CD1c-positive myeloid dendritic cell (primary cell): ENCODE measurements at regions not wholly inside any gene's neighbourhood (a gene's known extent, or its start where the extent isn't known, plus 50 kb on each side); places are given as distances from the start of the nearest gene placed in this dataset.

Experiments
- DNase-seq: peaks from one replicate; pipeline ENCODE4 v3.0.0-alpha.2; 2016; ENCODE audit errors: extremely low spot score

DNA sequence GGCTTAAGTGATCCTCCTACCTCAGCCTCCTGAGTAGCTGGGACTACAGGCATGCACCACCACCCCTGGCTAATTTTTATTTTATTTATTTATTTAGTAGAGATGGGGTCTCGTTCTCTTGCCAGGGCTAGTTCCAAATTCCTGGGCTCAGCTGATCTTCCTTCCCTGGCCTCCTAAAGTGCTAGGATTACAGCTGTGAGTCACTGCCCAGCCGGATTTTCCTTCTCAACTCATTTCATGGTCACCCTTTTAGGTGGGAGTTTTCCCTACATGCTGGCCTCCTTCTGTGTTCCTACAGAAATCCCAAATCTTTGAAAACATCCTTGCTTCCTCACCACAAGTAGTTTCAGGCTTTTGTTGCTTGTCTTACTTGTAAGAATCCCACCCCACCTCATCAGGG is 102.1 kb upstream of the SIAH1 start:
- DNase-seq, result no peak

DNA sequence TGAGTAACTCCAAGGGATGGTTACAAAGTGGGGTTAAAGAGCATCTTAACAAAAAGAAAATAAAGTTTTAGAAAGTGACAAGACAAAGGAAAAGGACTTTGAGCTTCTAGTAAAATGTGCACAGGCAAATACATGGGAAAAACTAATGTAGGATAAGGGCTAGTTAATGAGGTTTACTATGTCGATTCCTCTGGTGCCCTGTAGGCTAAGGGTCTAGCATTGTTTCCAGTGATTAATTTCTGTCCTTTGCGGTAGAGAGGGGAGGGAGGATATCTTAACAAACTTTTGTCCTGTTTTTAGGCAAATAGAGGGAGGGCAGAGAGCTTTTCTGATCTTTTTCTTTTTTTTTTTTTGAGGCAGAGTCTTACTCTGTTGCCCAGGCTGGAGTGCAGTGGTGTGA is 96.6 kb upstream of the SIAH1 start:
- DNase-seq, result no peak

DNA sequence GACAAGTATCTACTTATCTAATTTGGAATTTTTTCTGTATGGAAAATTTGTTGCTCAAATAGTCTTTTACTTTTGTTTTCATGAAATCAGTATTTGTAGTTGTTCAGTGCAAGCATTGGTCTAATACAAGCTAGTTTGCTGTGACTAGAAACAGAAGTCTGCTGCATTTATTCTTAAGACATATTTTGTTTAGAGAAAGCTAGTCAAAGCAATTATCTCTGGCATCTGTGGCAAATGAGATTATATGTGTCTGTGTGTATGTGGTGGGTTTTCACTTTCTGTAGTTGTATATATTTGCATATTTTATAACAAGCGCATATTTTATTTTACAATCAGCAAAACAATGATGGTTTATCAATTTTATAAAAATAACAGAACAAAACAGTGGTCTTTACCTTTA is 96.0 kb upstream of the SIAH1 start:
- DNase-seq, result no peak

GRCh38 chr16:48479955-48480354 is 94.7 kb upstream of the SIAH1 start:
- DNase-seq, result peak; percentile 20

DNA sequence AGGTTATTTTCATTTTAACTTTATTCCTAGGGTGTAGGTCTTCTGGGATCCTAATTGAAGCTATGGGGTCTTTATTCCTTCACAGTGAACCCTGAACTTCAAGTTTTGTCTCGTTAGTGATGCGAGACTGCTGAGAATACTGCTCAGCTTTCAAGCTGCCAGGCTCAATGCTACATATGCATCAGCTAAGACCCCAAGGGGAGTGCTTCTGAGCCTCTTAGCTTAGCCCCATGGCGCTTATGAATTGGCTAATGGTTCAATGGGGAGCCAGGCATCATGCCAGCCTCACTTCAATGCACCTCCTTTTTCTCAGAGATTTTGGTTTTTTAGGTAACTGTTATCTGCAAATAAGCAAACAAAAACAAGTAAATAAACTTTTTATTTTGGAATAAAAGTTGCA is 94.1 kb upstream of the SIAH1 start:
- DNase-seq, result no peak

GRCh38 chr16:48478393-48478792 is 93.2 kb upstream of the SIAH1 start:
- no peak for DNase-seq

DNA sequence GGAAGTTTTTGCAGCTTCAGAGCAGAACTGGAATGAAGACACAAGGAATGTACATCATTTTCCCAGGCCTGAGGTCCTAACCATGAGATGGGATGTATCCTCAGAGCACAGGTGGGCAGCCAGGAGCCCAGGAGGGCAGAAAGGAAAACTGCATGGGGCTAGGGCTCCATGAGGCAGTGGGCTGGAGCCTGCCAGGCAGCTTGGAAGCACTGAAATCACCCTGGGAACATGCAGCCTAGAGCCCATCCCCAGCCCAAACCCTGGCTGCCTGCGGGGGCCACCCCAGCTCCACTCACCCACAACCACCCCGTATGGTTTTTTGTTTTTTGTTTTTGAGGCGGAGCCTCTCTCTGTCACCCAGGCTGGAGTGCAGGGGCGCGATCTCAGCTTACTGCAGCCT is 86.2 kb upstream of the SIAH1 start:
- DNase-seq, result no peak

DNA sequence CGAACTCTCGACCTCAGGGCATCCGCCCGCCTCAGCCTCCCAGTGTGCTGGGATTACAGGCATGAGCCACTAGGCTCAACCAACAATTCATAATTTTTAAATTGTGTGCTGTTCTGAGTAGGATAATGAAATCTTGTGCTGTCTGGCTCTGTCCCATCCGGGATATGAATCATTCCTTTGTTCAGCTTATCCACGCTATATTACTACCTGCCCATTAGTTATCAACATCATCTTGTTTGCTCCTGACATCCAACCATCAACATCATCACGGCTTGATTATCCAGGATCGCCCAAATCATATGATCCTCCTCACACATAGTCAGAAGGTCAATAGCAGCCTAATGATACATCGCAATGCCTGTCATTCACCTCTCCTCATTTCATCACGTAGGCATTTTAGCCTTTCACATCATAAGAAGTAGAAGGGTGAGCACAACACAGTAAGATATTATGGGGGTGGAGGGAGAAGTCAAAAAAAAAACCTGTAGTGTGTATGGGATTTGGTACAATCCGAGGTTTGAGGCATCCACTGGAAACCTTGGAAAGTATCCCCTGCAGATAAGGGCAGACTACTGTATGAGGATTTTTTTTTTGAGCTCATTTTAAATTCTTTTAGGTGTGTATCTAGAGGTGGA is 77.0 kb upstream of the SIAH1 start:
- DNase-seq, result no peak

DNA sequence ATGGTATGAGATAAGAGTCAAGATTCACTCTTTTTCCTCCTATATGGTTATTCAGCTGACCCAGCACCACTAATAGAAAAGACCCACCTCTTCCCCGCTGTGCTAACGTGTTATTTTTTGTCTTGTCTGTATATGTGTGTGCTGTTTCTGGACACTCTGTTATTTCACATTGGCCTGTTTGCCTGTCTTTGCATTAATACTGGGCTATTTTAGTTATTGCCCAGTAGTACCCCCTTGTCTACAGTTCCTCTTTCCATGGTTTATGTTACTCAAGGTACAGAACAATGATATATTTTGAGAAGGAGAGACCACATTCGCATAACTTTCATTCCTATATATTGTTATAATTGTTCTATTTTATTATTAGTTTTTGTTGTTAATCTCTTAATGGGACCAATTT is 74.0 kb upstream of the SIAH1 start:
- peak; percentile 35 for DNase-seq

DNA sequence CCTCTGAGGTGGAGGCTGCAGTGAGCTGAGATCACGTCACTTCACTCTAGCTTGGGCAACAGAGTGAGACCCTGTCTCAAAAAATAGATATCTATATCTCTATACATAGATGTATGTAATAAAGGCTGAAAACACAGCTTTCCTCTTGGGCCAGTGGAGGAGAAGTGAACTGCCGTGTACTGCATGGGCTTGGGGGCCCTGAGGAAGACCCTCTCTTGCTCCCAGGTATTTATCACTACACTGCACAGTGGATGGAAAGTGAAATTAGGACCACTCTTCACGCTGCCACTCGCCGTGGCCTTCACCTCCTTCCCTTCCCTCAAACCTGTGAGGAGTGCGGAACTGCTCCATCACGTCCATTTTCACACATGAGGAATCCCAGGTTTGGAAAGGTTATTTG is 68.8 kb upstream of the SIAH1 start:
- DNase-seq, result no peak

GRCh38 chr16:48452991-48453760 is 68.0 kb upstream of the SIAH1 start:
- DNase-seq, result no peak

DNA sequence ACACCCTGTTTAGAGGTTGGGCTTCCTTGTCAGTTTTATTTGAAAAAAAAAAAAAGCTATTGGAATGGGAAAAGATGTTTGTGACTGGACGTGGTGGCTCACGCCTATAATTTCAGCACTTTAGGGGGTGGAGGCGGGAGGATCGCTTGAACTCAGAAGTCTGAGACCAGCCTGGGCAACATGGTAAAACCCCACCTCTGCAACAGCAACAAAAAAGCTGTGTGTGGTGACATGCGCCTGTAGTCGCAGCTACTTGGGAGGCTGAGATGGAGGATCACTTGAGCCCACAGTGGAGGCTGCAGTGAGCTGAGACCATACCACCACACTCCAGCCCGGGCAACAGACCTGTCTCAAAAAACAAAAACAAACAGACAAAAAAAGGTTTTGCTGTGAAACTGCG is 66.1 kb upstream of the SIAH1 start:
- DNase-seq, result no peak

DNA sequence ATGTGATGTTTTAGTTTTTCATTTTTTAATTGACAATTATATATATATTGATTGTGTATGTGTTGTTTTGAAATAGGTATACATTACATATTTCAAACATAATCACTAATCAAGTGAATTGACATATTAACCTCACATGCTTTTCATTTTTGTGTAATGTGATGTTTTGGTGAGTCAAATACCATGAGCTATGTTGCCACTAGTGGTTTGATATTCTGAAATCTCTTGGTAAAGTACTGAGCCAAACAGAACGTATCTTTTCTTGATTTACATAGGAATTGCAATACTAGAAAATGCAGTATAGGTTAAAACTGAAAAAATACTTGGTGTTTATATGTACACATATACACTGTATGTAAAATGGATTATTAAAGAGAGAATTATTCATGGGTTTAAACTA is 65.2 kb upstream of the SIAH1 start:
- no peak for DNase-seq

DNA sequence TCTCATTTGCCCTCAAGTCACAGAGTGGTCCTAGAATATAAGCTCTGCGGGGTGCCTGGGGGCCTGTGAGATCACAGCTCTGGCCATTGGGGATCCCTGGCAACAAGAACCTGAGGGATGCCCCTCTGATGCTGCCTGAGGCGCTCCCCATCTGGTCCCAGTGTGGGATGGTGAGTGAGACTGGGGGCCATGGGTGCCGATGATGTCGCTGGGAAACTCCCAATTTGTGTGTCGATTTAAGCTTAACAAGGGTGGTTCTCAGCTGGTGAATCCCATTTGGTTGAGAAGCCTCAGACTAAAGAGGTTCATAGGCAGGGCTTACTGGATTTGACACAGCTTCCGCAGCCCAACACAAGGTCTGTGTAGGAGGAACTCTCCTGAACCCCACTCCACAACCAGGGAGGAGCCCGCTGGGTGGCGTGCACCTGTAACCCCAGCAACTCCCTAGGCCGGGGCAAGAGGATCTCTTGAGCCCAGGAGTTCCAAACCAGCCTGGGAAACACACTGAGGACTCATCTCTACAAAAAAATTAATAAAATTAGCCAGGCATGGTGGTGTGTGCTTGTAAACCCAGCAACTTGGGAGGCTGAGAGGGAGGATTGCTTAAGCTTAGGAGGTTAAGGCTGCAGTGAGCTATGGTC is 63.7 kb upstream of the SIAH1 start:
- DNase-seq, result no peak

GRCh38 chr16:48447940-48448536 is 62.8 kb upstream of the SIAH1 start:
- DNase-seq, result no peak

DNA sequence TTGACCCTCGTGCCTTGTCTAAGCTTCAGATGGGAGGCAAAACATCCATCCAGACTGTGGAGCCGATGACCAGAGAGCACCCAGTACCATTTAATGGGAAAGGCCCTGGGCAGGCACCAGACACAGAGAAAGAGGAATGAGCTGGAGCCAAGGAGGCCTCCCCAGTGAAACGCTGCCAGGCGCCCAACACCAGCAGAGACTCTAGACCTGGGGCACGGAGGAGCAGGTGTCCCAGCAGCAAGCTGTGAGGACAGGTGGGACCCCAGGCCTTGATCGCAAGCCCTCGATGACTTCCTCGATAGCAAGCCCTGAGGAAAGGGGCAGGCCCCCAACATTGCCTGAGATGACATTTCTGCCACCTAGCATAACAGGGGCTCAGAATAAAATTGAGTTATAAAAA is 62.2 kb upstream of the SIAH1 start:
- DNase-seq, result no peak

GRCh38 chr16:48446534-48446920 is 61.3 kb upstream of the SIAH1 start:
- DNase-seq, result peak; percentile 32

DNA sequence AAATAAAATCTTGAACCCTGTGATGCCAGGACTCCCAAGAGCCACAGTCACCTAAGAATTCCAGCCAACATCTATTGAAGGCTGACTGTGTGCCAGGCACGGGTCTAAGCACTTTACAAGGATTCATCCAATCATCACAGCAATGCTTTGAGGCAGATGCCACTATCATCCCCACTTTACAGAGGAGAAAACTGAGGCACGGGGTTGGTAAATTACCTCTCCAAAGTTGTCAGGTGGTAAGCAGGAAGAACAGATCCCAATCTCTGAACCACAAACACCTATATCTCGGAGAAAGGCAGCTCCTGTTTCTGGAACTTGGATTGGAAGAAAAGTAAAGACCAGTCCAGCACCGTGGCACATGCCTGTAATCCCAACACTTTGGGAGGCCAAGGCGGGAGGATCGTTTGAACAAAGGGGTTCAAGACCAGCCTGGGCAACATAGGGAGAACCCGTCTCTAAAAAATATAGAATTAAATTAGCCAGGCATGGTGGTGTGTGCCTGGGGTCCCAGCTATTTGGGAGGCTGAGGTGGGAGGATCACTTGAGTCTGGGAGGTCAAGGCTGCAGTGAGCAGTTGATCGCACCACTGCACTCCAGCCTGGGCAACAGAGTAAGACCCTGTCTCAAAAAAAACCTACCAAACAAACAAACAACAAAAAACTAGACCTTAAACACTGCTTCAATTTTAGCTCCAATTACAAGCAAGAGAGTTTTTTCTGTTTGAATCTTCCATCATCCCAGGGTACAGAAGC is 60.7 kb upstream of the SIAH1 start:
- DNase-seq, result no peak

DNA sequence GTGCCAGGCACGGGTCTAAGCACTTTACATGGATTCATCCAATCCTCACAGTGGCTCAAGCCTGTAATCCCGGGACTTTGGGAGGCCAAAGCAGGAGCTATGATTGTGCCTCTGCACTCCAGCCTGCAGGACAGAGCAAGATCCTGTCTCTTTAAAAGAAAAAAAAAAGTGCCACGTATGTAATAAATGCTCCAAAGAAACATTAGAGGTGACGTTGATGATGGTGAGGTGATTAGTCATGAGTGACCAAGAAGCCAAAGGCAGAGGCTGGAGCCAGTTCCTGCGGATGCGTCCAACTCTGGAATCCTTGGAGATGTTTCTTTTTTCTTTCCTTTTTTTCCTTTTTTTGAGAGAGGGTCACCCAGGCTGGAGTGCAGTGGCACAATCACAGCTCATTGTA is 59.4 kb upstream of the SIAH1 start:
- peak; percentile 79 for DNase-seq

DNA sequence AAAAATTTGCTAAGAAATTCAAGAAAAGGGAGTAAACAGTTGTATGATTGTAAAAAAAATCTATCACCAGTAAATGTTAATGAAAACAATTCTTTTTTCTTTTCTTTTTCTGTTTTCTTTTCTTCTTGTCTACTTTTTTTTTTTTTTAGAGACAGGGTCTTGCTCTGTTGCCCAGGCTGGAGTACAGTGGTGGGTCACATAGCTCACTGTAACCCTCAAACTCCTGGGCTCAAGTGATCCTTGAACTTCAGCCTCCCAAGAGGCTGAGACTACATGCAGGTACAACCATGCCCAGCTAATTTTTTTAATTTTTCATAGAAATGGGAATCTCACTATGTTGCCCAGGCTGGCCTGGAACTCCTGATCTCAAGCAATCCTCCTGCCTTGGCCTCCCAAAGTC is 57.2 kb upstream of the SIAH1 start:
- no peak for DNase-seq

- no peak for DNase-seq
These were observed 56.7 kb upstream of the SIAH1 start for GRCh38 chr16:48441863-48442279.

GRCh38 chr16:48441106-48441505 is 55.9 kb upstream of the SIAH1 start:
- DNase-seq, result peak; percentile 22
